IMR-90 (cell line): ENCODE measurements at regions not wholly inside any gene's neighbourhood (a gene's known extent, or its start where the extent isn't known, plus 50 kb on each side); places are given as distances from the start of the nearest gene placed in this dataset.

Experiments used
- ATAC-seq: fragments of 200-7000 bp; cut with Tn5 transposase; 2 replicates; pipeline ENCODE4 v1.9.1; 2020; ENCODE audit warnings: low read depth, mild to moderate bottlenecking, moderate library complexity
- BruUV-seq: library from RNA; stranded (reverse); fragments of 400-500 nt; replicated peaks from 2 replicates; lab custom pipeline; 2021; lab: Mats Ljungman, UMichigan
- CTCF ChIA-PET: fragments of 300-600 bp; formaldehyde crosslinking; extraction: SDS; loops from one replicate; lab custom pipeline; 2021; ENCODE audit warnings: antibody characterized with exemption; lab: Yijun Ruan, JAX
- POLR2A ChIA-PET: fragments of 300-600 bp; sonication (Branson Sonifier 250); formaldehyde crosslinking; loops from one replicate; lab custom pipeline; 2022; ENCODE audit warnings: antibody characterized with exemption; ENCODE audit not compliant: unreplicated experiment; lab: Charles Lee
- DNase-seq: peaks from one replicate; pipeline ENCODE4 v3.0.0; 2013
- H2AFZ ChIP-seq: replicated peaks from 2 replicates; pipeline ENCODE3; 2013; ENCODE audit warnings: low read length, mild to moderate bottlenecking; ENCODE audit not compliant: poor library complexity
- H2AK5ac ChIP-seq: 2 replicates; pipeline ENCODE4 v1.6.1; 2013; ENCODE audit warnings: low read depth, low read length, inconsistent platforms
- H2AK9ac ChIP-seq: replicated peaks from 2 replicates; pipeline ENCODE3; 2013; ENCODE audit warnings: mild to moderate bottlenecking, low read depth, low read length, moderate library complexity; ENCODE audit not compliant: poor library complexity
- H2BK120ac ChIP-seq: 2 replicates; pipeline ENCODE4 v1.6.1; 2013; ENCODE audit warnings: low read depth, low read length, inconsistent platforms
- H2BK15ac ChIP-seq: 3 replicates; pipeline ENCODE4 v1.6.1; 2013; ENCODE audit warnings: low read depth, low read length, inconsistent platforms
- H2BK20ac ChIP-seq: 2 replicates; pipeline ENCODE4 v1.6.1; 2013; ENCODE audit warnings: low read depth, mild to moderate bottlenecking, inconsistent platforms, low read length, moderate library complexity
- H2BK5ac ChIP-seq: 2 replicates; pipeline ENCODE4 v1.6.1; 2013; ENCODE audit warnings: mild to moderate bottlenecking, low read depth, low read length, inconsistent platforms; ENCODE audit not compliant: poor library complexity, severe bottlenecking
- H3K14ac ChIP-seq: replicated peaks from 2 replicates; pipeline ENCODE4 v1.6.1; 2013; ENCODE audit warnings: low read depth, low read length, inconsistent platforms
- H3K18ac ChIP-seq: 2 replicates; pipeline ENCODE4 v1.6.1; 2013; ENCODE audit warnings: low read depth, low read length, control low read depth
- H3K23ac ChIP-seq: 2 replicates; pipeline ENCODE4 v1.6.1; 2013; ENCODE audit warnings: low read depth, low read length, inconsistent platforms
- H3K27ac ChIP-seq: 2 replicates; pipeline ENCODE4 v1.5.1; 2013; ENCODE audit warnings: mild to moderate bottlenecking, control low read depth, low read length; ENCODE audit not compliant: insufficient read depth
- H3K27me3 ChIP-seq: 2 replicates; pipeline ENCODE4 v1.6.1; 2013; ENCODE audit warnings: low read length; ENCODE audit not compliant: control insufficient read depth, insufficient read depth
- H3K36me3 ChIP-seq: 2 replicates; pipeline ENCODE4 v1.6.1; 2013; ENCODE audit warnings: low read length, mixed read lengths; ENCODE audit not compliant: control insufficient read depth, insufficient read depth
- H3K4ac ChIP-seq: 2 replicates; pipeline ENCODE4 v1.6.1; 2013; ENCODE audit warnings: low read depth, low read length, inconsistent platforms
- H3K4me1 ChIP-seq: 2 replicates; pipeline ENCODE4 v1.6.1; 2013; ENCODE audit warnings: low read length, mixed read lengths; ENCODE audit not compliant: control insufficient read depth, insufficient read depth
- H3K4me2 ChIP-seq: 2 replicates; pipeline ENCODE4 v1.6.1; 2013; ENCODE audit warnings: low read depth, mild to moderate bottlenecking, control low read depth, low read length, moderate library complexity
- H3K4me3 ChIP-seq: 2 replicates; pipeline ENCODE4 v1.5.1; 2013; ENCODE audit warnings: low read depth, mild to moderate bottlenecking, control low read depth, low read length, moderate library complexity; ENCODE audit not compliant: insufficient read depth
- H3K56ac ChIP-seq: 2 replicates; pipeline ENCODE4 v1.6.1; 2013; ENCODE audit warnings: low read length, inconsistent platforms; ENCODE audit not compliant: insufficient read depth; ENCODE audit errors: extremely low read depth
- H3K79me1 ChIP-seq, 2 experiments: 2 replicates each; pipeline ENCODE4 v1.6.1; 2013; ENCODE audit warnings: low read length in 2 of 2, inconsistent platforms in 1 of 2, low read depth in 1 of 2
- H3K9ac ChIP-seq: 2 replicates; pipeline ENCODE4 v1.6.1; 2013; ENCODE audit warnings: low read depth, low read length, control low read depth
- H3K9me1 ChIP-seq: 2 replicates; pipeline ENCODE4 v1.6.1; 2013; ENCODE audit warnings: low read length, inconsistent platforms; ENCODE audit not compliant: insufficient read depth
- H3K9me3 ChIP-seq: 2 replicates; pipeline ENCODE4 v1.6.1; 2013; ENCODE audit warnings: low read length; ENCODE audit not compliant: control insufficient read depth, insufficient read depth
- H4K20me1 ChIP-seq: 2 replicates; pipeline ENCODE4 v1.6.1; 2013; ENCODE audit warnings: low read length, inconsistent platforms; ENCODE audit not compliant: insufficient read depth
- H4K5ac ChIP-seq: 2 replicates; pipeline ENCODE4 v1.6.1; 2013; ENCODE audit warnings: mild to moderate bottlenecking, low read depth, low read length, control low read depth
- H4K8ac ChIP-seq, 2 experiments: 2 replicates each; pipeline ENCODE4 v1.6.1; 2013; ENCODE audit warnings: low read depth in 2 of 2, low read length in 2 of 2, control low read depth in 1 of 2, inconsistent platforms in 1 of 2
- H4K91ac ChIP-seq: 2 replicates; pipeline ENCODE4 v1.6.1; 2013; ENCODE audit warnings: low read depth, low read length, inconsistent platforms; ENCODE audit not compliant: insufficient read depth
- CEBPB ChIP-seq: IDR thresholded peaks from 2 replicates; pipeline ENCODE4 v1.6.1; 2012; ENCODE audit warnings: low read depth, low read length, improper control_type of control experiment
- CHD1 ChIP-seq: IDR thresholded peaks from 2 replicates; pipeline ENCODE4 v1.6.1; 2012; ENCODE audit warnings: low read depth, low read length, improper control_type of control experiment
- CTCF ChIP-seq: conservative IDR thresholded peaks from 2 replicates; pipeline ENCODE4 v1.5.1; 2012; ENCODE audit warnings: mild to moderate bottlenecking, low read depth, low read length, improper control_type of control experiment
- FOS ChIP-seq: fragments of 150-350 bp; IDR thresholded peaks from 2 replicates; pipeline ENCODE4 v1.6.1; 2016; ENCODE audit warnings: low read depth, low read length
- MAFK ChIP-seq: IDR thresholded peaks from 2 replicates; pipeline ENCODE4 v1.6.1; 2012; ENCODE audit warnings: low read depth, low read length, improper control_type of control experiment
- MAZ ChIP-seq: IDR thresholded peaks from 2 replicates; pipeline ENCODE4 v1.6.1; 2012; ENCODE audit warnings: low read depth, mild to moderate bottlenecking, low read length, improper control_type of control experiment, moderate library complexity, borderline replicate concordance
- MXI1 ChIP-seq: IDR thresholded peaks from 2 replicates; pipeline ENCODE4 v1.6.1; 2012; ENCODE audit warnings: low read depth, mild to moderate bottlenecking, low read length, moderate library complexity, borderline replicate concordance
- NFE2L2 ChIP-seq: fragments of 150-350 bp; IDR thresholded peaks from 2 replicates; pipeline ENCODE4 v1.6.1; 2016; ENCODE audit warnings: low read depth, mild to moderate bottlenecking, low read length
- RAD21 ChIP-seq: IDR thresholded peaks from 2 replicates; pipeline ENCODE4 v1.6.1; 2012; ENCODE audit warnings: low read length, improper control_type of control experiment
- RCOR1 ChIP-seq: IDR thresholded peaks from 2 replicates; pipeline ENCODE4 v1.6.1; 2012; ENCODE audit warnings: mild to moderate bottlenecking, low read length, improper control_type of control experiment; ENCODE audit not compliant: insufficient replicate concordance
- RFX5 ChIP-seq: IDR thresholded peaks from 2 replicates; pipeline ENCODE4 v1.8.0; 2012; ENCODE audit warnings: low read depth, mild to moderate bottlenecking, low read length, moderate library complexity
- USF2 ChIP-seq: fragments of 150-350 bp; IDR thresholded peaks from 2 replicates; pipeline ENCODE4 v1.6.1; 2017; ENCODE audit warnings: mild to moderate bottlenecking, antibody characterized with exemption, low read length, low read depth
- WGBS, 2 experiments: methylation state at CpG; one replicate each; pipeline versions ENCODE4 v1.1.5 to v1.1.7; 2013; ENCODE audit warnings: missing lambda C conversion rate in 2 of 2; ENCODE audit not compliant: insufficient read length in 1 of 2; ENCODE audit errors: extremely low coverage in 2 of 2; 5-methylcytosine and 5-hydroxymethylcytosine counted together
- dilution Hi-C: fragments of 300-500 bp; cut with HindIII; formaldehyde crosslinking; loops from one replicate; pipeline ENCODE4 v1.14.3; 2018; ENCODE audit warnings: low sequenced_read_pairs; ENCODE audit not compliant: unreplicated experiment
- in situ Hi-C: fragments of 300-500 bp; cut with MboI; formaldehyde crosslinking; loops from 3 replicates; pipeline ENCODE4 v1.14.3; 2019; ENCODE audit warnings: low sequenced_read_pairs, inconsistent platforms, mixed read lengths
- intact Hi-C: fragments of 100-400 bp; cut with micrococcal nuclease; formaldehyde crosslinking; loops from 2 replicates; pipeline ENCODE4 v1.10.0; 2022
- TF ChIP-seq, protein P1 (sequence below): fragments of 150-350 bp; IDR thresholded peaks from 2 replicates; pipeline ENCODE4 v1.6.1; 2016; ENCODE audit warnings: low read depth, mild to moderate bottlenecking, low read length, moderate library complexity, borderline replicate concordance

DNA sequence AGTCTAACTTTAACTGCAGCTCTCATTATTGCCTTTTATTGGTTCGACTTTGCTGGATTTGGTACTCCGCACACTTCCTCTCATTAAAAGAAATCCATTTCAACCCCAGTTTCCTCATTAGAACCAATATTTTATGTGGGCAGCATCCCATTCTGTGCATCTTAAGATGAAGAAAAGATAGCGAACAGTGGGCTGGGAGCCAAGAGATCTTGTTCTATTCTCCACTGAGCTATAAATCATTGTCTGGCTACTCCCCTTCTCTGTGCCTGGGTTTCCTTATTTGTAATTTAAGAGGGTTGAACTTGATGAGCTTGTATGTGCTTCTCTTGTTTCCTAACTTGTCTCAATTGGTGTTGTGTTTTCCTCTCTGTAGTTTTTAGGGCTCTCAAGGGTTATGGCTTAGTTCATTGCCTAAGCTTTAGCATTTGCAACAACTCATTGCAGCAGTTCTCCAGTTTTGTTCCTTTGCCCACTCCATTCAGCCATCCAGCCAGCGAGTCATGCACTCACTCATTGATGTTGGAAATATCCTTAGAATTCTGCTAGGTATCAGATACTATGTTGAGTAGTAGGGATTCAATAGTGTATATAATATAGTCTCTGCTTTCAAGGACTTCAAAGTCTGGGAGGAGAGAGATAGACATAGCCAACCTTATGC is 273.3 kb upstream of the TNC start:
- Histone ChIP-seq H4K20me1 (no peaks in the 10 kb centered on the region), H2BK15ac (no peak overlapping the region), H2BK5ac (no peak overlapping the region), H4K5ac (no peak overlapping the region), H3K23ac (no peak overlapping the region), H3K9ac (no peak overlapping the region), H3K27ac (no peak overlapping the region), H3K27me3 (no peaks in the 10 kb centered on the region), H3K4me1 (peaks cover 2% of the 10 kb centered on the region), H3K14ac (no peak overlapping the region), H2AFZ (no peak overlapping the region), H3K4me2 (no peak overlapping the region), H3K4ac (no peak overlapping the region), H3K4me3 (no peak overlapping the region), H3K18ac (no peak overlapping the region), H4K91ac (no peak overlapping the region), H2AK5ac (no peak overlapping the region), H3K36me3 (no peaks in the 10 kb centered on the region), H4K8ac (no peak overlapping the region), H2BK120ac (no peak overlapping the region), H2AK9ac (no peak overlapping the region), H3K9me1 (no peaks in the 10 kb centered on the region), H3K56ac (no peak overlapping the region), H3K9me3 (no peaks in the 10 kb centered on the region), H3K79me1 (no peaks in the 10 kb centered on the region), H2BK20ac (no peak overlapping the region)
- no CpG with 5 or more reads among the region's 4 CpGs for WGBS, 2 experiments
- in situ Hi-C loops: no loop called here
- no peak for TF ChIP-seq CHD1
- TF ChIP-seq MAZ: no peak
- TF ChIP-seq, protein P1, sequence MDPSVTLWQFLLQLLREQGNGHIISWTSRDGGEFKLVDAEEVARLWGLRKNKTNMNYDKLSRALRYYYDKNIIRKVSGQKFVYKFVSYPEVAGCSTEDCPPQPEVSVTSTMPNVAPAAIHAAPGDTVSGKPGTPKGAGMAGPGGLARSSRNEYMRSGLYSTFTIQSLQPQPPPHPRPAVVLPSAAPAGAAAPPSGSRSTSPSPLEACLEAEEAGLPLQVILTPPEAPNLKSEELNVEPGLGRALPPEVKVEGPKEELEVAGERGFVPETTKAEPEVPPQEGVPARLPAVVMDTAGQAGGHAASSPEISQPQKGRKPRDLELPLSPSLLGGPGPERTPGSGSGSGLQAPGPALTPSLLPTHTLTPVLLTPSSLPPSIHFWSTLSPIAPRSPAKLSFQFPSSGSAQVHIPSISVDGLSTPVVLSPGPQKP: no peak
- no peak for TF ChIP-seq NFE2L2
- no peak for TF ChIP-seq MXI1
- TF ChIP-seq FOS: no peak
- no peak for TF ChIP-seq RAD21
- TF ChIP-seq RFX5: no peak
- no peak for TF ChIP-seq CEBPB
- no peak for TF ChIP-seq CTCF
- no peak for TF ChIP-seq RCOR1
- no peak for TF ChIP-seq USF2
- TF ChIP-seq MAFK: no peak
- DNase-seq (peak; percentile 28), ATAC-seq (no peak)
- BruUV-seq: no TSS peak
- POLR2A ChIA-PET: no interaction called here
- intact Hi-C loops: no loop called here
- dilution Hi-C loops: no loop called here
- CTCF ChIA-PET: interaction anchor here (1.3 kb wide), 1 partner anchor 188 kb away, joined by 3 read pairs; no protein-coding TSS in a partner anchor
